Effector memory CD4-positive, alpha-beta T cell (primary cell): ENCODE measurements at regions not wholly inside any gene's neighbourhood (a gene's known extent, or its start where the extent isn't known, plus 50 kb on each side); places are given as distances from the start of the nearest gene placed in this dataset.

Source experiments
- DNase-seq, 3 donors: peaks; one replicate each; pipeline ENCODE4 v3.0.0-alpha.2; 2020
- H3K27ac ChIP-seq: 2 replicates; pipeline ENCODE4 v1.7.0; 2013; ENCODE audit warnings: mild to moderate bottlenecking, low read length, moderate library complexity; ENCODE audit not compliant: insufficient read depth, poor library complexity, severe bottlenecking
- H3K27me3 ChIP-seq: replicated peaks from 2 replicates; pipeline ENCODE4 v1.7.0; 2013; ENCODE audit warnings: mild to moderate bottlenecking, low read length; ENCODE audit not compliant: insufficient read depth, control insufficient read depth, poor library complexity, severe bottlenecking
- H3K36me3 ChIP-seq: 2 replicates; pipeline ENCODE4 v1.7.0; 2013; ENCODE audit warnings: mild to moderate bottlenecking, low read length, moderate library complexity; ENCODE audit not compliant: control insufficient read depth, insufficient read depth
- H3K4me1 ChIP-seq: 2 replicates; pipeline ENCODE4 v1.7.0; 2013; ENCODE audit warnings: low read length, mild to moderate bottlenecking; ENCODE audit not compliant: control insufficient read depth, insufficient read depth, poor library complexity, severe bottlenecking
- H3K4me3 ChIP-seq: 2 replicates; pipeline ENCODE4 v1.7.0; 2013; ENCODE audit warnings: low read length, low read depth, mild to moderate bottlenecking; ENCODE audit not compliant: insufficient read depth, poor library complexity, severe bottlenecking
- H3K9me3 ChIP-seq: 2 replicates; pipeline ENCODE4 v1.7.0; 2013; ENCODE audit warnings: mild to moderate bottlenecking, low read length, moderate library complexity; ENCODE audit not compliant: control insufficient read depth

- no peak overlapping the region for H3K4me3 ChIP-seq
- no peaks in the 10 kb centered on the region for H3K27me3 ChIP-seq
- no peaks in the 10 kb centered on the region for H3K4me1 ChIP-seq
- H3K9me3 ChIP-seq, result no peaks in the 10 kb centered on the region
- no peaks in the 10 kb centered on the region for H3K36me3 ChIP-seq
- DNase-seq, result no peak
- H3K27ac ChIP-seq, result no peak overlapping the region
Observed at GRCh38 chr2:42907835-42908234, 115.5 kb upstream of the HAAO start.

- H3K9me3 ChIP-seq, result no peaks in the 10 kb centered on the region
- no peak overlapping the region for H3K27ac ChIP-seq
- H3K36me3 ChIP-seq, result no peaks in the 10 kb centered on the region
- no peaks in the 10 kb centered on the region for H3K4me1 ChIP-seq
- H3K27me3 ChIP-seq, result no peaks in the 10 kb centered on the region
- no peak for DNase-seq
- no peak overlapping the region for H3K4me3 ChIP-seq
Observed at GRCh38 chr2:42906557-42907411, 114.4 kb upstream of the HAAO start.

GRCh38 chr2:42906111-42906556 is 113.8 kb upstream of the HAAO start:
- Histone ChIP-seq H3K4me1 (no peaks in the 10 kb centered on the region), H3K27me3 (no peaks in the 10 kb centered on the region), H3K36me3 (no peaks in the 10 kb centered on the region), H3K27ac (no peak overlapping the region), H3K9me3 (no peaks in the 10 kb centered on the region), H3K4me3 (no peak overlapping the region)
- DNase-seq, result no peak

DNA sequence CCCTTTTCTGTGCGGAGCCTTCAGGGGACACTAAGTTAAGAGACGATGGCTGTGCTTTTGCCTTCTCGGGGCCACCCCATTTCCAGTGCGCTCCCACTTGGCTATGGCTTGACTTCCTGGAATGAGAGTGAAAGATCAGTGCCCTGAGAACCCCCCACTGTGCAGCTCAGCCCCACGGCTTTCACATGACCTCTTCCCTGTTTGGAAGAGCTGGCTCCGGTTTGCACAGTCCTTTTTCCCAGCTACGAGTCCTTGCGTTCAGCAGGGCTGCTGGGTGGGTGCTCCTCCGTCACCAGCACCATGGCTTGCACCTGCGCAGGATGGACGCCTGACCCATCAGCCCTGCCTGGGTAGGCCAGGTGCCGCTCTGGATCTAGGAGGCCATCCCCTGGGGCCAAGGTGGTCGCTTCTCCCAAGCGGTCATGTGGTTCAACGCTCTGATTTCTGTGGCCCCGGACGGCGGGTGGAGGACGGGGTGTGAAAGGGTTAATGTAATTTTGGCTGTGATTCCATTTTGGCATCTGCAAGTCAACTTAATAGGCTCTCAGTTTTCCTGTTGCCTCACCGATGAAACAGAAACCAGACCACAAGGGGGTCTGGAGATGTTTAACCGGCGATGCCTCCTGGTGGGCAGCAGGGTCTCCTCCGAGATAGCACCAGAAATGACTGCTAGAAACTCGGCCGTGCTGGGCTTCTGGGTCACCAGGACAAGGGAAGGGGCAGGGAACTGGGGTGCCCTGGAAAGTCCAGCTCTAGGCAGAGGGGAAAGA is 113.1 kb upstream of the HAAO start:
- no peak for DNase-seq
- Histone ChIP-seq H3K36me3 (no peaks in the 10 kb centered on the region), H3K27ac (no peak overlapping the region), H3K9me3 (no peaks in the 10 kb centered on the region), H3K4me1 (no peaks in the 10 kb centered on the region), H3K4me3 (no peak overlapping the region), H3K27me3 (no peaks in the 10 kb centered on the region)

DNA sequence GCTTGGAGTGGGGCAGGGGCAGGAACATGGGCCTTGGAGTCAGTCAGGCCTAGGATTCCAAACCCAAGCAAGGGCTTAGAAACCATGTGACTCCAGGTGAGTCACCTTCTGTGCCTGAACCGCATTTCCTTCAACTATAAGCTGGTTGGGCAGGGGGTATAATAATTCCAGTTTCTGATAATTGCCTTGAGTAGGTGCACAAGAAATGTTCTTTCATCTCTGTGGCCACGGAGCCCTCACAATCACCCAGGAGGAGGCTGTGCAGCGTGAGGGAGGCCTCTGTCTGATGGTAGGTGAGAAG is 112.1 kb upstream of the HAAO start:
- H3K4me1 ChIP-seq, result no peaks in the 10 kb centered on the region
- H3K27ac ChIP-seq, result no peak overlapping the region
- no peaks in the 10 kb centered on the region for H3K36me3 ChIP-seq
- no peaks in the 10 kb centered on the region for H3K9me3 ChIP-seq
- H3K27me3 ChIP-seq, result no peaks in the 10 kb centered on the region
- no peak for DNase-seq
- no peak overlapping the region for H3K4me3 ChIP-seq

DNA sequence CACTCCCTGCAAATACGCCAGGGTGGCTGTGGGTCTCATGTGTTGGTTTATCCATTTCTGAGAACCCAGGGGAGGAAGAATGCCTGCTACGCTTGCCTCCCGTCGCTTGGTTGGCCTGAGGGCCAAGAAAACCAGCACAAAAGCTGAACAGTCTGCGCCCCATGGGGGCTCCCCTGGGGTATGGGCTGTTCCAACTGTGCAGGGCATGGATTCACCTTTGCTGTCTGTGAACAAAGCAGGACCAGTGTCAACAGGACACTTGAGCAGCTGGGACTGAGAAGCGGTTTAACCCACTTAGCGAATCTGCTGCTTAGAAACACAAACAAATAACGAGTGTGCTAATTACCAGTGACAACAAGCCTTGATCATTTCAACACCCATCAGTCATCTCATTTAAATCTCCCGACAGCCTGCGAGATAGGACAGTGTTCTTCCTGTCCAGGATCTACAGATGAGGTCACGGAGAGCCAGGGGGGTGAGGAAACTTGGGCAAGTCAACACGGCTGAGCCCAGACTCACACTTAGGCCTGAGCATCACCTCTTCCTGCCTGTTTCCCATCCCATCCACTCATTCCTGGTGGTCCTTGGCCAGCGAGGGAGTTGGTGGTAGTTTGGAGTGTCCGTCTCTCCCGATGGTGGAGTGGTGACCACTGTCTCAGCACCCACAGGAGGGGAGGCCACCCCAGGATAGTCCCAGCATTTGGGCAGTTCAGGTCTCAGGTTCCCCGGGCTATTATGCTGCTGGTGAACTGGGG is 111.6 kb upstream of the HAAO start:
- Histone ChIP-seq H3K36me3 (no peaks in the 10 kb centered on the region), H3K4me3 (no peak overlapping the region), H3K9me3 (no peaks in the 10 kb centered on the region), H3K27ac (no peak overlapping the region), H3K4me1 (no peaks in the 10 kb centered on the region), H3K27me3 (no peaks in the 10 kb centered on the region)
- no peak for DNase-seq

GRCh38 chr2:42902939-42903709 is 110.7 kb upstream of the HAAO start:
- no peak for DNase-seq
- H3K27ac ChIP-seq, result no peak overlapping the region
- H3K4me3 ChIP-seq, result no peak overlapping the region
- no peaks in the 10 kb centered on the region for H3K36me3 ChIP-seq
- no peaks in the 10 kb centered on the region for H3K27me3 ChIP-seq
- no peaks in the 10 kb centered on the region for H3K4me1 ChIP-seq
- H3K9me3 ChIP-seq, result no peaks in the 10 kb centered on the region

DNA sequence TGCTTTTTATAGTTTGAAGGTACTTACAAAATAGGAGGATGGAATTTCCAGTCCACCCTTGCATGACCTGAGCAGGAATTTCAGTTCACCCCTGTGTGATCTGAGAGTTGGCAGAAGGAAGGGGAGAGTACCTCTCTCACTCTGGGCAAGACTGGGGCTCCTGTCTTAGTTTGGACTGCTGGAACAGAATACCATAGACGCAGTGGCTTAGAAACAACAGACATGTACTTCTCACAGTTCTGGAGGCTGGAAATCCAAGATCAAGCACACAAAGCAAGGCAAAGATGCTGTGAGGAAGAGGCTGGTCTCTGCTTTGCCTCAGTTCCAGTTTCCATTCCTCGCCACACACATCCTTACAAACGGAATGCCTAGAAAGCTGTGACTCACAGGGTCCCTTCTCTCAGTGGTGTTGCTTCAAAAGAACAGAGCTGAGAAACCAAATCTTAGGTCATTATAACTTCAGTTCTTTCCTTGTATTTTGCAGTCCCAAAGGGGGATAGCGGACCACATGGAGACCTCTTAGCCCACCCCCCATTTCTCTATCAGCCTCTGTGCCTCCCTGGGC is 108.8 kb upstream of the HAAO start:
- Histone ChIP-seq H3K36me3 (no peaks in the 10 kb centered on the region), H3K4me1 (no peaks in the 10 kb centered on the region), H3K27ac (no peak overlapping the region), H3K27me3 (no peaks in the 10 kb centered on the region), H3K4me3 (no peak overlapping the region), H3K9me3 (no peaks in the 10 kb centered on the region)
- DNase-seq, result no peak

DNA sequence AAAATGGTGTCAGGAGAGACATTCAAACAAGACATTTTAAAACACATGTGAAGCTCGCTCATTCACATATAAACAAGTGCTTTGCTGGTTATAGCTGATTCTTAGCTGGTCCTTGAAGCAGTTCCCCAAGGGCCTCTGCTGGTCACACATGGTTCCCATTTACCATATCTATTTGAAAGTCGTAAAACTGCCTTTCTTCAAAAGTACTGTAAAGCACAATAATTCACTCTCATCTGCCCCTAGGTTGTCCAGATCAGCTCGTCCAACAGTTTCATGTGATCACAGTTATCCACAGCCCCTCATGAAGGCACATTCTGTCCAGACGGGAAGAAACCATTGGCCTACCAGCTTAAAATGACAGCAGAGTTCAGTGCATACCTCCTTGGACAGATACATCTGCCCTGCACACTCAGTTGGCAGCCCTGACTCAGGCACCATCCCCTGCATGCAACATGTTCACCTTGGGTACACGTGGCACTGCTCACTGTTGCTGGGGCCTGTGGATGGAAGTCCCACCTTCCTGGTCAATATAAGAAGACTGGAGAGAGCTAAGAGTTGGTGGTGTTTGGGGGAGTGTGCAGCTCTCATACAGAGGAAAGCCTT is 108.0 kb upstream of the HAAO start:
- no peak overlapping the region for H3K27ac ChIP-seq
- H3K4me3 ChIP-seq, result no peak overlapping the region
- no peaks in the 10 kb centered on the region for H3K36me3 ChIP-seq
- H3K27me3 ChIP-seq, result no peaks in the 10 kb centered on the region
- H3K9me3 ChIP-seq, result no peaks in the 10 kb centered on the region
- DNase-seq, result no peak
- no peaks in the 10 kb centered on the region for H3K4me1 ChIP-seq
